ENCODE measurements at regions not wholly inside any gene's neighbourhood (a gene's known extent, or its start where the extent isn't known, plus 50 kb on each side); places are given as distances from the start of the nearest gene placed in this dataset.

- TF ChIP-seq, protein P1, sequence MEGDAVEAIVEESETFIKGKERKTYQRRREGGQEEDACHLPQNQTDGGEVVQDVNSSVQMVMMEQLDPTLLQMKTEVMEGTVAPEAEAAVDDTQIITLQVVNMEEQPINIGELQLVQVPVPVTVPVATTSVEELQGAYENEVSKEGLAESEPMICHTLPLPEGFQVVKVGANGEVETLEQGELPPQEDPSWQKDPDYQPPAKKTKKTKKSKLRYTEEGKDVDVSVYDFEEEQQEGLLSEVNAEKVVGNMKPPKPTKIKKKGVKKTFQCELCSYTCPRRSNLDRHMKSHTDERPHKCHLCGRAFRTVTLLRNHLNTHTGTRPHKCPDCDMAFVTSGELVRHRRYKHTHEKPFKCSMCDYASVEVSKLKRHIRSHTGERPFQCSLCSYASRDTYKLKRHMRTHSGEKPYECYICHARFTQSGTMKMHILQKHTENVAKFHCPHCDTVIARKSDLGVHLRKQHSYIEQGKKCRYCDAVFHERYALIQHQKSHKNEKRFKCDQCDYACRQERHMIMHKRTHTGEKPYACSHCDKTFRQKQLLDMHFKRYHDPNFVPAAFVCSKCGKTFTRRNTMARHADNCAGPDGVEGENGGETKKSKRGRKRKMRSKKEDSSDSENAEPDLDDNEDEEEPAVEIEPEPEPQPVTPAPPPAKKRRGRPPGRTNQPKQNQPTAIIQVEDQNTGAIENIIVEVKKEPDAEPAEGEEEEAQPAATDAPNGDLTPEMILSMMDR (IDR thresholded peaks at IDR 0.05; ENCODE audit: borderline replicate concordance, extremely low read depth, insufficient read depth): no peak
- H3K36me3 ChIP-seq (ENCODE audit: control insufficient read depth in 2 of 3, insufficient read depth in 3 of 3, low read length in 3 of 3): no peaks in the 10 kb centered on the region
- intact Hi-C loops (cut with DNase I): no loop called here
- FAIRE-seq: no peak
- H3K4me3 ChIP-seq (ENCODE audit: low read length in 3 of 3): no peak overlapping the region
- no peaks in the 10 kb centered on the region for H3K9me3 ChIP-seq (ENCODE audit: control insufficient read depth in 2 of 3, insufficient read depth in 1 of 3, low read length in 3 of 3)
- H3K4me1 ChIP-seq (ENCODE audit: control insufficient read depth in 2 of 3, insufficient read depth in 2 of 3, low read depth in 1 of 3, low read length in 3 of 3): no peaks in the 10 kb centered on the region
- H3K9ac ChIP-seq (ENCODE audit: low read length in 3 of 3): no peak overlapping the region
- DNase-seq: no peak
- no peaks in the 10 kb centered on the region for H3K27me3 ChIP-seq (ENCODE audit: control insufficient read depth, insufficient read depth, low read length)
- H3K27ac ChIP-seq (ENCODE audit: low read depth in 2 of 2, low read length in 2 of 2): no peak overlapping the region
Measured at GRCh38 chr5:34517249-34517648, 138.9 kb upstream of the RAI14 start.

- H3K27me3 ChIP-seq (ENCODE audit: control insufficient read depth, insufficient read depth, low read length): no peaks in the 10 kb centered on the region
- H3K4me1 ChIP-seq (ENCODE audit: control insufficient read depth in 2 of 3, insufficient read depth in 2 of 3, low read depth in 1 of 3, low read length in 3 of 3): no peaks in the 10 kb centered on the region
- no peak for FAIRE-seq
- H3K27ac ChIP-seq (ENCODE audit: low read depth in 2 of 2, low read length in 2 of 2): no peak overlapping the region
- intact Hi-C loops (cut with DNase I): loop anchor here (5.0 kb wide), 1 partner anchor 378 kb away; no protein-coding TSS in a partner anchor
- H3K9ac ChIP-seq (ENCODE audit: low read length in 3 of 3): no peak overlapping the region
- no peak for DNase-seq
- no peaks in the 10 kb centered on the region for H3K9me3 ChIP-seq (ENCODE audit: control insufficient read depth in 2 of 3, insufficient read depth in 1 of 3, low read length in 3 of 3)
- TF ChIP-seq, protein P1 (IDR thresholded peaks at IDR 0.05; ENCODE audit: borderline replicate concordance, extremely low read depth, insufficient read depth): no peak
- H3K4me3 ChIP-seq (ENCODE audit: low read length in 3 of 3): no peak overlapping the region
- no peaks in the 10 kb centered on the region for H3K36me3 ChIP-seq (ENCODE audit: control insufficient read depth in 2 of 3, insufficient read depth in 3 of 3, low read length in 3 of 3)
Measured at GRCh38 chr5:34519489-34520220, 136.5 kb upstream of the RAI14 start.

- Histone ChIP-seq H3K9ac (ENCODE audit: low read length in 3 of 3) (no peak overlapping the region), H3K27me3 (ENCODE audit: control insufficient read depth, insufficient read depth, low read length) (no peaks in the 10 kb centered on the region), H3K4me1 (ENCODE audit: control insufficient read depth in 2 of 3, insufficient read depth in 2 of 3, low read depth in 1 of 3, low read length in 3 of 3) (no peaks in the 10 kb centered on the region), H3K36me3 (ENCODE audit: control insufficient read depth in 2 of 3, insufficient read depth in 3 of 3, low read length in 3 of 3) (no peaks in the 10 kb centered on the region), H3K4me3 (ENCODE audit: low read length in 3 of 3) (no peak overlapping the region), H3K27ac (ENCODE audit: low read depth in 2 of 2, low read length in 2 of 2) (no peak overlapping the region), H3K9me3 (ENCODE audit: control insufficient read depth in 2 of 3, insufficient read depth in 1 of 3, low read length in 3 of 3) (no peaks in the 10 kb centered on the region)
- FAIRE-seq (no peak), DNase-seq (no peak)
- intact Hi-C loops (cut with DNase I): loop anchor here (5.0 kb wide), 1 partner anchor 376 kb away; no protein-coding TSS in a partner anchor
- TF ChIP-seq, protein P1 (IDR thresholded peaks at IDR 0.05; ENCODE audit: borderline replicate concordance, extremely low read depth, insufficient read depth): no peak
Measured at GRCh38 chr5:34521628-34522290, 134.4 kb upstream of the RAI14 start.
